ENCODE measurements at regions not wholly inside any gene's neighbourhood (a gene's known extent, or its start where the extent isn't known, plus 50 kb on each side); places are given as distances from the start of the nearest gene placed in this dataset.
"Not testable (repeated sequence)": the region's sequence is repeated elsewhere in the genome, so short reads cannot be mapped to it uniquely, and the experiment has no call there.

DNA sequence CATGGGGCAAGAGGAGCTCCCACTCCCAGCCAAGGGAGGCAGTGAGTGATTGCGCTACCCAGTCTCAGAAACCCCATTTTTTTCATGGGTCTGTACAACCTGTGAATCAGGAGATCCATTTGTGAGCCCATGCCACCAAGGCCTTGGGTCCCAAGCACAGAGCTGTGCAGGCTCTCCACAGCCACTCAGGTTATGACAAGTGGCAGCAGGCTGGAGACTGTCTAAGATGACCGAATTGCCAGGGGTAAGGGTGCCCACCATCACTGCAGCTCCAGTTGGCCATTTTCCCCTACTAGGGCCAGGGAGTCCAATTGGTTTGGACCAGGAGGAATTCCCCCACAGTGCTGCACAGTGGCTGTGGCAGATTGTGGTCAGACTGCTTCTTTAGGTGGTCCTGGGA is 407.5 kb upstream of the KLHL4 start:
- DNase-seq: no peak

DNA sequence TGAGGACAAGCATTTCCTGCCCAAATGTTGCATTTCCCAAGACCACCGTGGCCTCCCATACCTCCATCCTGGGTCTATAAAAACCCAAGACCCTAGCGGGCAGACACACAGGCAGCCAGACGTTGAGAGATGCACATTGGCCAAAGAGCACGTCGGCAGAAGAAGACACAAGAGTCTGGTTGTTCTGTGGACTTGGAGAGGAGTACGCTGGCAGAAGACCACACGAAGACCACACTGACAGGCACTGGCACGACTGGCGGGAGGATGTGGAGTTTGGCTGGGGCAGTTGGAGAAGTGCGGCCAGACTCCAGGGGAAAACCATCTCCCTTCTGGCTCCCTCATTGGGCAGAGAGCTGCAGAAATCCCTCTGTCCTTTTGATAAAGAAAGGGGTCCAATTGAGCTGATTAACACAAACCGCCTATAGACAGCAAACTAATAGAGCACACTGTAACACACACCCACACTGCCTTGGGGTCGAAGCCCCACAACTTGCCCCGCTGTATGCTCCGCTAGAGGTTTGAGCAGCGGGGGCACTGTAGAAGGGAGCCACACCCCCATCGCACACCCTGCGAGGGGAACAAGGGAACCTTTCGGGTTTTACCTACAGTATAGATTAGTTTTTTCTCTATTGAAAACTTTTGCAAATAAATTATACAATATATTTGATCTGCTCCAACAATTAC is 376.7 kb upstream of the KLHL4 start:
- no peak for DNase-seq

DNA sequence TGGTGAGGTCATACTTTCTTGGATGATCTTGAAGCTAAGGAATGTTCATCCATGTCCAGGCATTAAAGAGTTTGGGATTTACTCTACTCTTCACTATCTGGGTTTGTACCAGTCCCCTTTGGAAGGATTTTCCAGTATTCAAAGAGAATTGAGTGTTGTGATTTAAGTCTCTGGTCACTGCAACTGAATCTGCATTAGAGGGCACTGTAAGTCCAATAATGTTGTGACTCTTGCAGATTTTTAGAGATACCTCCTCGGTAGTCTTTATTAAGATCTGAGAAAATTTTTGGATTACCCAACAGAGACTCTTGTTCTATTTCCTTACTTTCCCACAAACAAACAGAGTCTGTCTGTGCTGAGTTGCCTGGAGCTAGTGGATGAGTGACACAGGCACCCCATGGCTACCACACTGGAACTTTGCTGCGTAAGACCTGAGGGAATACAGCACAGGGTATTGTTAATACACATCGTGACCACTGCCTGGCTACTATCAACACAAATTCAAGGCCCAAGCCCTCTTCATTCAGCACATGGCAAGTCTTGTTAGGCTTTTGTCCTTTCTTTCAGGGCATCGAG is 357.1 kb upstream of the KLHL4 start:
- no peak for DNase-seq

DNA sequence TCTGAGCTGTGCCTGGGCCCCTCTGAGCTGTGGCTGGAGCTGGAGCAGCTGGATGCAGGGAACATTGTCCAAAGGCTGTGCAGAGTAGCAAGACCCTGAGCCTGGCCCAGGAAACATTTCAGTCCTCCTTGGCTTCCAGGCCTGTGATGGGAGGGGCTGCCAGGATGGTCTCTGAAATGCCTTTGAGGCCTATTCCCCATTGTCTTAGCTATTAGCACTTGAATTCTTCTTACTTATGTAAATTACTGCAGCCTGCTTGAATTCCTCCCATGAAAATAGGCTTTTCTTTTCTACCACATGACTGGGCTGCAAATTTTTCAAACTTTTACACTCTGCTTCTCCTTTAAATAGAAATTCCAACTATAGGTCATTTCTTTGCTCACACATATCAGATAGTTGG is 349.8 kb upstream of the KLHL4 start:
- DNase-seq: no peak

DNA sequence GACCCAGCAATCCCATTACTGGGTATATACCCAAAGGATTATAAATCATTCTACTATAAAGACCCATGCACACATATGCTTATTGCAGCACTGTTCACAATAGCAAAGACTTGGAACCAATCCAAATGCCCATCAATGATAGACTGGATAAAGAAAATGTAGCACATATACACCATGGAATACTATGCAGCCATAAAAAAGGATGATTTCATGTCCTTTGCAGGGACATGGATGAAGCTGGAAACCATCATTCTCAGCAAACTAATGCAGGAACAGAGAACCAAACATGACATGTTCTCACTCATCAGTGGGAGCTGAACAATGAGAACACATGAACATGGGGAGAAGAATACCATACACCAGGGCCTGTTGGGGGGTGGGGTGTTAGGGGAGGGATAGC is 339.6 kb upstream of the KLHL4 start:
- DNase-seq: not testable (repeated sequence)
